K562 (cell line): ENCODE measurements at regions not wholly inside any gene's neighbourhood (a gene's known extent, or its start where the extent isn't known, plus 50 kb on each side); places are given as distances from the start of the nearest gene placed in this dataset.

Experiments
- DPF2 ChIP-seq: fragments of 450-650 bp; IDR thresholded peaks from 2 replicates; pipeline ENCODE4 v1.6.1; 2016
- FOXM1 ChIP-seq, 2 experiments: fragments of 450-650 bp in 1 of 2; sonication (generic) in 1 of 2; formaldehyde crosslinking in 1 of 2; IDR thresholded peaks; 2 replicates each; pipeline versions ENCODE4 v1.6.1 to v1.9.0; 2017 to 2022; ENCODE audit warnings: low read depth in 2 of 2, mild to moderate bottlenecking in 2 of 2, missing genetic modification reagents in 1 of 2, moderate library complexity in 1 of 2
- MAFF ChIP-seq: IDR thresholded peaks from 2 replicates; pipeline ENCODE4 v1.6.1; 2012; ENCODE audit warnings: low read length, improper control_type of control experiment
- YY1 ChIP-seq, 3 experiments: IDR thresholded peaks; 2 replicates each; pipeline ENCODE4 v1.6.1; 2011; ENCODE audit warnings: low read length in 2 of 3, mild to moderate bottlenecking in 2 of 3, moderate library complexity in 2 of 3, borderline replicate concordance in 1 of 3, control low read depth in 1 of 3, low read depth in 1 of 3; ENCODE audit not compliant: insufficient read depth in 3 of 3, insufficient replicate concordance in 2 of 3, control insufficient read depth in 1 of 3, insufficient read length in 1 of 3; ENCODE audit errors: extremely low read depth in 1 of 3
- ZNF134 ChIP-seq: fragments of 250-450 bp; sonication (Bioruptor Pico); conservative IDR thresholded peaks from 2 replicates; pipeline ENCODE4 v1.4.0; 2020
- TF ChIP-seq, protein P1 (sequence below), 3 experiments: IDR thresholded peaks in 2 of 3; conservative IDR thresholded peaks in 1 of 3; 2 replicates each; pipeline ENCODE4 v1.5.1; 2011 to 2012; ENCODE audit warnings: low read length in 3 of 3, mild to moderate bottlenecking in 3 of 3, control low read depth in 2 of 3, improper control_type of control experiment in 1 of 3, inconsistent platforms in 1 of 3, low read depth in 1 of 3, mixed read lengths in 1 of 3, moderate library complexity in 1 of 3; ENCODE audit not compliant: insufficient read depth in 2 of 3

DNA sequence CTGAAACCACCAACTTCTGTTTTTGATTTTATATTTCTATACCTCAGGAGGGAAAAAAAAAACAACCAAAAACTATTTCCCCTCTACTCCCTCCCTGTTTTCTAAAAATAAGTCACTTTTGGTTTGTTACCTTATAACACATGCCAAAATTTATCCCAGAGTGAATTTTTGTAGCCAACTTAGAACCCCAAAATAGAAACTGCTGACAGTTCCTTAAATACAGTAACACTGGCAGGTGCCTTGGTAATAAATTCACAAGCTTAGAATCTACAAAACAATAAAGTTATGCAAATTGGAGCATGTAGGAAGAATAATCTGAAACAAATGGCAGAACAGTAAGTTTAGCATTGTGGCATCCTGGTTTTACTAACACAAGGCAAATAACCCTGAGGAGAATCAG, 165.0 kb upstream of the HDAC9 start:
- TF ChIP-seq ZNF134 (CRISPR knock-in tag) (no peak), MAFF (no peak), FOXM1 (IDR thresholded peaks at IDR 0.05; ENCODE audit: low read depth) (no peak), FOXM1 (CRISPR knock-in tag; IDR thresholded peaks at IDR 0.05; ENCODE audit: low read depth) (no peak), DPF2 (no peak), YY1 (IDR thresholded peaks at IDR 0.05; ENCODE audit: borderline replicate concordance in 1 of 3, control insufficient read depth in 1 of 3, extremely low read depth in 1 of 3, insufficient read depth in 3 of 3, insufficient read length in 1 of 3, insufficient replicate concordance in 2 of 3, low read depth in 1 of 3, low read length in 2 of 3) (no peak)
- TF ChIP-seq, protein P1, sequence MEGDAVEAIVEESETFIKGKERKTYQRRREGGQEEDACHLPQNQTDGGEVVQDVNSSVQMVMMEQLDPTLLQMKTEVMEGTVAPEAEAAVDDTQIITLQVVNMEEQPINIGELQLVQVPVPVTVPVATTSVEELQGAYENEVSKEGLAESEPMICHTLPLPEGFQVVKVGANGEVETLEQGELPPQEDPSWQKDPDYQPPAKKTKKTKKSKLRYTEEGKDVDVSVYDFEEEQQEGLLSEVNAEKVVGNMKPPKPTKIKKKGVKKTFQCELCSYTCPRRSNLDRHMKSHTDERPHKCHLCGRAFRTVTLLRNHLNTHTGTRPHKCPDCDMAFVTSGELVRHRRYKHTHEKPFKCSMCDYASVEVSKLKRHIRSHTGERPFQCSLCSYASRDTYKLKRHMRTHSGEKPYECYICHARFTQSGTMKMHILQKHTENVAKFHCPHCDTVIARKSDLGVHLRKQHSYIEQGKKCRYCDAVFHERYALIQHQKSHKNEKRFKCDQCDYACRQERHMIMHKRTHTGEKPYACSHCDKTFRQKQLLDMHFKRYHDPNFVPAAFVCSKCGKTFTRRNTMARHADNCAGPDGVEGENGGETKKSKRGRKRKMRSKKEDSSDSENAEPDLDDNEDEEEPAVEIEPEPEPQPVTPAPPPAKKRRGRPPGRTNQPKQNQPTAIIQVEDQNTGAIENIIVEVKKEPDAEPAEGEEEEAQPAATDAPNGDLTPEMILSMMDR (IDR thresholded peaks at IDR 0.05 in 2 of 3, conservative IDR thresholded peaks at IDR 0.05 in 1 of 3; ENCODE audit: insufficient read depth in 2 of 3, low read depth in 1 of 3, low read length in 3 of 3) = no peak
